ENCODE measurements at regions not wholly inside any gene's neighbourhood (a gene's known extent, or its start where the extent isn't known, plus 50 kb on each side); places are given as distances from the start of the nearest gene placed in this dataset.

DNA sequence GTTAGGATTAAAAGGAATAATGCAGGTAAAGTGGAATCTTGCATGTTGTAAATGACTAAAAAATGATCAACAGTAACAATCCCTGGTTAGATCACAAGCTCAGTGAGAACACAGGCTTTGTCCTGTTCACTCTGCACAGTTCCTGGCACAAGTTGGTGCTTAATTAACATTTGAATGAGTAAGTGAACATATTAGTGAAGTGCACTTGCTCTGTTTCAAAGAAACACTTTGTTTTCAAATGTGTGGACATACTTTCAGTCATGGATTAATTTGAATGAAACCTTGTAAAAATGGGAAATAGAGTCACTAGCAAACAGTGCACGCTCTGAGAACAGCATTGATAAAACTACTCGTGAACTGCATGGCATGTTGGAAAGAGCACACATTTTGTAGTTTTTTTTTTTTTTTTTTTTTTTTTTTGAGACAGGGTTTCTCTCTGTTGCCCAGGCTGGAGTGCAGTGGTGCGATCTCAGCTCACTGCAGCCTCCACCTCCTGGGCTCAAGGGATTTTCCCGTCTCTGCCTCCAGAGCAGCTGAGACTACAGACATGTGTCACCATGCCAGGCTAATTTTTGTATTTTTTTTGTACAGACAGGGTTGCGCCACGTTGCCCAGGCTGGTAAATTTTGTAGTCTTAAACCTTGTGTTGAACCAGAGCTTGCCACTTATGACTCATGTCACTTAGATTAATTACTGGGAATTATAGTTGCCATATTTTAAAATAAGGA, 159.9 kb downstream of the LURAP1L start:
- Mint-ChIP-seq H3K27ac (no peak overlapping the region), H3K27me3 (ENCODE audit: low read depth) (no peaks in the 10 kb centered on the region), H3K4me1 (no peaks in the 10 kb centered on the region), H3K9me3 (no peaks in the 10 kb centered on the region), H3K36me3 (ENCODE audit: low read depth) (no peaks in the 10 kb centered on the region), H3K4me3 (no peak overlapping the region)
- TF ChIP-seq, protein P1, sequence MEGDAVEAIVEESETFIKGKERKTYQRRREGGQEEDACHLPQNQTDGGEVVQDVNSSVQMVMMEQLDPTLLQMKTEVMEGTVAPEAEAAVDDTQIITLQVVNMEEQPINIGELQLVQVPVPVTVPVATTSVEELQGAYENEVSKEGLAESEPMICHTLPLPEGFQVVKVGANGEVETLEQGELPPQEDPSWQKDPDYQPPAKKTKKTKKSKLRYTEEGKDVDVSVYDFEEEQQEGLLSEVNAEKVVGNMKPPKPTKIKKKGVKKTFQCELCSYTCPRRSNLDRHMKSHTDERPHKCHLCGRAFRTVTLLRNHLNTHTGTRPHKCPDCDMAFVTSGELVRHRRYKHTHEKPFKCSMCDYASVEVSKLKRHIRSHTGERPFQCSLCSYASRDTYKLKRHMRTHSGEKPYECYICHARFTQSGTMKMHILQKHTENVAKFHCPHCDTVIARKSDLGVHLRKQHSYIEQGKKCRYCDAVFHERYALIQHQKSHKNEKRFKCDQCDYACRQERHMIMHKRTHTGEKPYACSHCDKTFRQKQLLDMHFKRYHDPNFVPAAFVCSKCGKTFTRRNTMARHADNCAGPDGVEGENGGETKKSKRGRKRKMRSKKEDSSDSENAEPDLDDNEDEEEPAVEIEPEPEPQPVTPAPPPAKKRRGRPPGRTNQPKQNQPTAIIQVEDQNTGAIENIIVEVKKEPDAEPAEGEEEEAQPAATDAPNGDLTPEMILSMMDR (IDR thresholded peaks at IDR 0.05; ENCODE audit: unreplicated experiment in 3 of 3) = no peak

DNA sequence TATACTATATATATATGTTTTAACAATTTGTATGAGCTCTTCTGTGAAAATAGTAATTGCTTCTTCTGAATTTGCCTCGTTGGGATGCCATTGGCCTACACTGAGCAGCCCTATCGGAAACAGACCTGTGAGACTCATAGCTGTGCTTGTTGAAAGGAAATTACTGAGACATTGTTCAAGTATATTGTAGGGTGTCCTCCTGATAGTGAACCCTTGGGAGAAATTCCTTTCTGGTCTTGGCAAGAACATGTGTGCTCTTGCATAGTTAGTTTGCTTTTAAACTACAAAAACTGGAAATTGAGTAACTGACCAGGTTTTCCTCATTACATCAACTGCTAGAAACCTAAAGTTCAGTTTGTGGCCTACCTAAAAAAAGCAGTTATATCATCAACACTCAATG, 160.9 kb downstream of the LURAP1L start:
- no peaks in the 10 kb centered on the region for H3K9me3 Mint-ChIP-seq
- H3K4me1 Mint-ChIP-seq = no peaks in the 10 kb centered on the region
- H3K4me3 Mint-ChIP-seq = no peak overlapping the region
- no peaks in the 10 kb centered on the region for H3K36me3 Mint-ChIP-seq (ENCODE audit: low read depth)
- no peak overlapping the region for H3K27ac Mint-ChIP-seq
- no peaks in the 10 kb centered on the region for H3K27me3 Mint-ChIP-seq (ENCODE audit: low read depth)
- TF ChIP-seq, protein P1 (IDR thresholded peaks at IDR 0.05; ENCODE audit: unreplicated experiment in 3 of 3) = no peak

- Mint-ChIP-seq H3K4me3 (no peak overlapping the region), H3K36me3 (ENCODE audit: low read depth) (peaks cover 9% of the 10 kb centered on the region), H3K27ac (no peak overlapping the region), H3K27me3 (ENCODE audit: low read depth) (no peaks in the 10 kb centered on the region), H3K9me3 (peaks cover 11% of the 10 kb centered on the region), H3K4me1 (peaks cover 5% of the 10 kb centered on the region)
- TF ChIP-seq, protein P1 (IDR thresholded peaks at IDR 0.05; ENCODE audit: unreplicated experiment in 3 of 3) = no peak
These were observed 179.6 kb downstream of the LURAP1L start for GRCh38 chr9:12954441-12954840.

- Mint-ChIP-seq H3K4me3 (no peak overlapping the region), H3K36me3 (ENCODE audit: low read depth) (peaks cover 9% of the 10 kb centered on the region), H3K4me1 (peaks cover 5% of the 10 kb centered on the region), H3K27ac (peak overlapping the region in 1 of 3 experiments; percentile 68), H3K27me3 (ENCODE audit: low read depth) (no peaks in the 10 kb centered on the region), H3K9me3 (peaks cover 11% of the 10 kb centered on the region)
- TF ChIP-seq, protein P1 (IDR thresholded peaks at IDR 0.05; ENCODE audit: unreplicated experiment in 3 of 3) = no peak
These were observed 180.8 kb downstream of the LURAP1L start for GRCh38 chr9:12955510-12956163.

DNA sequence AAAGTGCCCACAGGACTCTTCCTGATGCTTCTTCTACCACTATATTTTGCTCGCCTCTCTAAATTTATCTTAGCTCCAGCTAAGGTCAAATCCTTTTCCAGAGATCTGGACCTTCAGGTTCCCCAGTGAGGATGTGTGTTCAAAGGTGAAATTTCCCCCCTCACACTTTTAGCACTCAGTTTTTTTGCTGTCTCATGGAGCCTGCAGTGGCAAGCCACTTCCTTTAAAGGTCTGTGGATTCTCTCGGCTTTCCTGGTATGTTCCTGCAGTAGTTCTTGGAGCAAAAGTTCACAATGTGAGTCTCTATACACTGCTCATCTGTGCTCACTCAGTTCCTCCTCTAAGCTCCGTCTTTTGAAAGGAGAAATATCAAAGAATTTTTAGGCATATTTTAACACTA, 181.4 kb downstream of the LURAP1L start:
- Mint-ChIP-seq H3K27me3 (ENCODE audit: low read depth) (no peaks in the 10 kb centered on the region), H3K9me3 (peaks cover 11% of the 10 kb centered on the region), H3K27ac (peak overlapping the region in 1 of 3 experiments; percentile 68), H3K4me1 (peaks cover 5% of the 10 kb centered on the region), H3K4me3 (no peak overlapping the region), H3K36me3 (ENCODE audit: low read depth) (peaks cover 9% of the 10 kb centered on the region)
- TF ChIP-seq, protein P1 (IDR thresholded peaks at IDR 0.05; ENCODE audit: unreplicated experiment in 3 of 3) = no peak

Data from nephron (organoid).